ENCODE measurements at regions not wholly inside any gene's neighbourhood (a gene's known extent, or its start where the extent isn't known, plus 50 kb on each side); places are given as distances from the start of the nearest gene placed in this dataset.

- TF ChIP-seq POLR2A (IDR thresholded peaks at IDR 0.05; ENCODE audit: low read length), result no peak
- TF ChIP-seq GATA1 (IDR thresholded peaks at IDR 0.05; ENCODE audit: low read depth, low read length), result no peak
- DNase-seq, result no peak
Observed at GRCh38 chr7:89232-90019, 102.9 kb upstream of the FAM20C start.

- no peak for DNase-seq
Observed at GRCh38 chr7:90111-91063, 102.0 kb upstream of the FAM20C start.

DNA sequence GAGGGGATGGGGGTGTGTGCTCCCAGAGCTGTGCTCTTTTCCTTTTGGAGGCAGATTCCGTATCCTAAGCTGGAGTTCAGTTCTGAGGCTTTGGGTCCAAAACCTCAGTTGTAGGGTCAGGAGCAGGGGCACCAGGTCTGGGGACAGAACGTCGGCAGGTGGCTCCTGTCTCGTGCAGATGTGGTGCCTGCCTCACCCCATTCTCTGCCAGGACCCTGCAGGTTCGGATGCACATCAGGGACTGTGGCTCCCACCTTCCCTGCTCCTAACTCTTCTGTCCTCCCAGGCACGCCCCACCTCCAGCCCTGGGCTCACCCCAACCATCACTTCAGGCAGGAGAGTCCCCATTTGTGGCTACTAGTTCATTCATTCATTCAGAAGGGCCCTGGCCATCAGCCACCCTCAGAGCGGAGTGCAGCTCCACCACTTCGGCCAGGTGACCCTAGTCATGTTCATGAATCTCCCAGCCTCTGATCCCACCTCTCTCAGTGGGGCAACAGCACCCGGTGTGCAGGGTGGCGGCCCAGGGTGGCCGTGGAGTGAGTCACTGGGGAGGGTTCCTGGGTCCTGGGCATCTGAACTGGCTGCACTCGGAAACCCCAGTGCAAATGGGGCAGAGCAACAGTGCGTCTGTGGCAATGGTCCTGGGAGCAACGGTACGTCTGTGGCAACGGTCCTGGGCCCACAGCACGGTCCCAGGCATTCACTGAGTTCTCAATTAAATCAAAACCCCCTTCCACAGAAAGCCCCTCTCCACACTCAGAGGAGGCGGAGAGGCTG lies 100.8 kb upstream of the FAM20C start:
- DNase-seq, result no peak
- TF ChIP-seq GATA1 (IDR thresholded peaks at IDR 0.05; ENCODE audit: low read depth, low read length) (no peak), POLR2A (IDR thresholded peaks at IDR 0.05; ENCODE audit: low read length) (no peak)

More at GRCh38 chr7:90111-91063, 102.0 kb upstream of the FAM20C start:
- no peak for TF ChIP-seq GATA1 (IDR thresholded peaks at IDR 0.05; ENCODE audit: low read depth, low read length)
- TF ChIP-seq POLR2A (IDR thresholded peaks at IDR 0.05; ENCODE audit: low read length), result no peak

DNA sequence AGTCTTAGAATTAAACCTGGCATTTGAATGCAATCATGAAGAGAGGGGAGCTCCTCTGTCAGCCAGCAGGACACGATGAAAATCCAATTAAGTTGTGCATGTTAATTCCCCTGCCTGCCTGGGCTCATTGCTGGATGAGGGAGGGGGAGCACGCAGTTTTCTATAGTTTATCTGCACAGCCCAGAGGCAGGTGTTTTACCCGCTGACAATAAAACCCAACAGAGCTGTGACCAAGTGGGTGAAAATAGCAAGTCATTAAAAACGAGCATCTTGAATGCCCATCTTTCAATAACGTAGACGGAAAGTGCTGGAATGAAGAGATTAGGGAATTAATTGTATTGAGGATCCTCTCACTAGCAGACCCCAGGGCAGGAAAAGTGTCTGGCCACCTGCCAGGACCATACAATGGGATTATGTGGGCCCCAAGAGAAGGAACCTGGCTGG lies 100.1 kb upstream of the FAM20C start:
- no peak for DNase-seq
- TF ChIP-seq GATA1 (IDR thresholded peaks at IDR 0.05; ENCODE audit: low read depth, low read length) (no peak), POLR2A (IDR thresholded peaks at IDR 0.05; ENCODE audit: low read length) (no peak)

- no peak for TF ChIP-seq POLR2A (IDR thresholded peaks at IDR 0.05; ENCODE audit: low read length)
- no peak for TF ChIP-seq GATA1 (IDR thresholded peaks at IDR 0.05; ENCODE audit: low read depth, low read length)
Observed at GRCh38 chr7:92888-93672, 99.3 kb upstream of the FAM20C start.

GRCh38 chr7:94251-94801 lies 98.0 kb upstream of the FAM20C start:
- TF ChIP-seq GATA1 (IDR thresholded peaks at IDR 0.05; ENCODE audit: low read depth, low read length), result no peak
- TF ChIP-seq POLR2A (IDR thresholded peaks at IDR 0.05; ENCODE audit: low read length), result no peak
- no peak for DNase-seq

More at GRCh38 chr7:92888-93672, 99.3 kb upstream of the FAM20C start:
- no peak for DNase-seq

DNA sequence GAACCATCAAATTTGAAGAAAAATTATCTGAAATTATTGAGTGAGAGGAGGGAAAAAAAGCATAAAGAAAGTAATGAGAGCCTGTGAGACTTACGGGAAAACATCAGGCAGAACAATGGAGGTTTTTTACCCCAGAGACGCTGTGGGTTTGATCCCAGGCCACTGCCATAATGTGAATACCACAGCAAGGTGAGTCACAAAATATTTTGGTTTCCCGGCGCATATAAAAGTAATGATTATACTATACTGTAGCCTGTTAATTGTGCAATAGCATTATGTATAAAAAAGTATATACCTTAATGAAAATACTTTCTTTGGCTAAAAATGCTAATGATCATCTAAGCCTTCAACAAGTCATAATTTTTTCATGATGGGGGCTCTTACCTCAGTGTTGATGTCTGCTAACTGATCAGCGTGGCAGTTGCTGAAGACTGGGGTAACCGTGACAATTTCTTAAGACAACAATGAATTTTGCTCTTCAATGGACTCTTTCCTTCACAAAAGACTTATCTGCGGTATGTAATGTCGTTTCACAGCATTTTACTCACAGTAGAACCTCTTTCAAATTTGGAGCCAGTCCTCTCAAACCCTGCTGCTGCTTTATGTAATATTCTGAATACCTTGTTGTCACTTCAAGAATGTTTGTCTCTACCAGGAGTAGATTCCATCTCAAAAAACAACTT lies 97.0 kb upstream of the FAM20C start:
- DNase-seq, result no peak
- TF ChIP-seq POLR2A (IDR thresholded peaks at IDR 0.05; ENCODE audit: low read length), result no peak
- no peak for TF ChIP-seq GATA1 (IDR thresholded peaks at IDR 0.05; ENCODE audit: low read depth, low read length)

DNA sequence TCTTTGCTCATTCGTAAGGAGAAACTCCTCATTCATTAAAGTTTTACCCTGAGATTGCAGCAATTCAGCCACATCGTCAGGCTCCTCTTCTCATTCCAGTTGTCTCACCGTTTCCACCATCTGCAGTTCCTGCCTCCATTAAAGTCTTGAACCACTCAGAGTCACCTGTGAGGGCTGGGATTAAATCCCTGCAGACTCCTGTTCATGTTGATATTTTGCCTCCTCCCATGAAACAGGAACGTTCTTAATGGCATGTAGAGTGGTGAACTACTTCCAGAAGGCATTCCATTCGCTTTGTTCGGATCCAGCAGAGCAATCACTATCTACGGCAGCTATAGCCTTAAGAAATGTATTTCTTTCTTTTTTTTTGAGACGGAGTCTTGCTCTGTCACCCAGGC lies 96.5 kb upstream of the FAM20C start:
- TF ChIP-seq POLR2A (IDR thresholded peaks at IDR 0.05; ENCODE audit: low read length) (no peak), GATA1 (IDR thresholded peaks at IDR 0.05; ENCODE audit: low read depth, low read length) (no peak)
- DNase-seq, result no peak

- no peak for DNase-seq
- TF ChIP-seq GATA1 (IDR thresholded peaks at IDR 0.05; ENCODE audit: low read depth, low read length) (no peak), POLR2A (IDR thresholded peaks at IDR 0.05; ENCODE audit: low read length) (no peak)
Observed at GRCh38 chr7:96861-97260, 95.5 kb upstream of the FAM20C start.

DNA sequence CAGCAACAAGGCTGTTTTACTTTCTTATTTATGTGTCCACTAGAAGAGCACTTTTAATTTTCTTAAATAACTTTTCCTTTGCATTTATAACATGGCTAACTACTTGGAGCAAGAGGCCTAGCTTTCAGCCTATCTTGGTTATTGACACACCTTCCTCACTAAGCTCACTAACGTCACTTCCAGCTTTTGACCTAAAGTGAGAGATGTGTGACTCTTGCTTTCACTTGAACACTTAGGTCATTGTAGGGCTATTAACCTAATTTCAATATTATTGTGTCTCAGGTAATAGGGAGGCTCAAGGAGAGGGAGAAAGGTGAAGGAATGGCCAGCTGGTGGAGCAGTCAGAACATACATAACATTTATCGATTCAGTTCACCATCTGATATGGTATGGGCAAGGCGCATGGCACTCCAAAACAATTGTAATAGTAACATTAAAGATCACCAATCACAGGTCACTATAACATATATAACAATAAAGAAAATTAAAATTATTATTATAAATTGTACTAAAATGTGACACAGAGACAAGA lies 95.0 kb upstream of the FAM20C start:
- DNase-seq, result no peak

GRCh38 chr7:101146-102046 lies 91.0 kb upstream of the FAM20C start:
- DNase-seq, result no peak
- TF ChIP-seq POLR2A (IDR thresholded peaks at IDR 0.05; ENCODE audit: low read length), result no peak

More for the DNA sequence above, 95.0 kb upstream of the FAM20C start:
- TF ChIP-seq GATA1 (IDR thresholded peaks at IDR 0.05; ENCODE audit: low read depth, low read length), result no peak
- no peak for TF ChIP-seq POLR2A (IDR thresholded peaks at IDR 0.05; ENCODE audit: low read length)
